HepG2 (cell line): ENCODE measurements at regions not wholly inside any gene's neighbourhood (a gene's known extent, or its start where the extent isn't known, plus 50 kb on each side); places are given as distances from the start of the nearest gene placed in this dataset.
A peak's percentile ranks its signal among the peaks of the same experiment; 100 is the strongest.

Source experiments
- AKAP8 ChIP-seq: sonication (generic); formaldehyde crosslinking; IDR thresholded peaks from 2 replicates; pipeline ENCODE4 v1.5.1; 2020; ENCODE audit warnings: mild to moderate bottlenecking, missing genetic modification reagents
- CENPT ChIP-seq: sonication (generic); formaldehyde crosslinking; IDR thresholded peaks from 2 replicates; pipeline ENCODE4 v1.8.0; 2022; ENCODE audit warnings: low read depth, mild to moderate bottlenecking, moderate library complexity, missing genetic modification reagents
- ELF3 ChIP-seq: IDR thresholded peaks from 2 replicates; pipeline ENCODE4 v1.6.1; 2016; ENCODE audit warnings: missing genetic modification reagents, missing compliant biosample characterization
- ETV5 ChIP-seq: IDR thresholded peaks from 2 replicates; pipeline ENCODE4 v1.6.1; 2018; ENCODE audit warnings: missing biosample characterization, missing genetic modification reagents, inconsistent platforms, borderline replicate concordance
- FOSL2 ChIP-seq: sonication (generic); formaldehyde crosslinking; IDR thresholded peaks from 2 replicates; pipeline ENCODE4 v1.4.0; 2020; ENCODE audit warnings: missing genetic modification reagents
- HMGXB3 ChIP-seq: sonication (generic); formaldehyde crosslinking; IDR thresholded peaks from 2 replicates; pipeline ENCODE4 v1.4.0; 2020; ENCODE audit warnings: missing genetic modification reagents, borderline replicate concordance
- HNRNPUL1 ChIP-seq: fragments of 200-400 bp; formaldehyde crosslinking; IDR thresholded peaks from 2 replicates; pipeline ENCODE4 v1.6.1; 2017; ENCODE audit warnings: low read depth, mild to moderate bottlenecking, low read length, moderate library complexity
- HOMEZ ChIP-seq: IDR thresholded peaks from 2 replicates; pipeline ENCODE4 v1.6.1; 2016; ENCODE audit warnings: low read depth
- LCORL ChIP-seq, 2 experiments: fragments of 450-650 bp in 1 of 2; sonication (generic) in 1 of 2; formaldehyde crosslinking in 1 of 2; IDR thresholded peaks; 2 replicates each; pipeline versions ENCODE4 v1.5.0 to v1.6.1; 2017 to 2020; ENCODE audit warnings: antibody characterized with exemption in 1 of 2, missing genetic modification reagents in 1 of 2
- RBM22 ChIP-seq: fragments of 200-400 bp; formaldehyde crosslinking; optimal IDR thresholded peaks from 2 replicates; pipeline ENCODE3; 2017; ENCODE audit warnings: mild to moderate bottlenecking, low read length, moderate library complexity
- SCMH1 ChIP-seq: sonication (generic); formaldehyde crosslinking; IDR thresholded peaks from 2 replicates; pipeline ENCODE4 v1.9.0; 2021; ENCODE audit warnings: missing genetic modification reagents, mild to moderate bottlenecking, borderline replicate concordance
- SP5 ChIP-seq: IDR thresholded peaks from 2 replicates; pipeline ENCODE4 v1.6.1; 2016; ENCODE audit warnings: low read depth, borderline replicate concordance
- ZBTB43 ChIP-seq: sonication (generic); formaldehyde crosslinking; conservative IDR thresholded peaks from 2 replicates; pipeline ENCODE4 v1.4.0; 2020; ENCODE audit warnings: missing genetic modification reagents
- ZIK1 ChIP-seq: sonication (generic); formaldehyde crosslinking; IDR thresholded peaks from 2 replicates; pipeline ENCODE4 v1.5.0; 2020; ENCODE audit warnings: mild to moderate bottlenecking, low read depth, missing genetic modification reagents, borderline replicate concordance
- ZNF761 ChIP-seq: sonication (generic); formaldehyde crosslinking; conservative IDR thresholded peaks from 2 replicates; pipeline ENCODE4 v1.4.0; 2020; ENCODE audit warnings: mild to moderate bottlenecking, missing genetic modification reagents
- TF ChIP-seq, protein P1 (sequence below): sonication (generic); formaldehyde crosslinking; IDR thresholded peaks from 2 replicates; pipeline ENCODE4 v1.4.0; 2020; ENCODE audit warnings: missing genetic modification reagents
- TF ChIP-seq, protein P2 (sequence below): sonication (generic); formaldehyde crosslinking; IDR thresholded peaks from 2 replicates; pipeline ENCODE4 v1.5.0; 2020; ENCODE audit warnings: mild to moderate bottlenecking, low read depth, missing genetic modification reagents, borderline replicate concordance

- TF ChIP-seq HMGXB3 (CRISPR knock-in tag) = no peak
- no peak for TF ChIP-seq LCORL (IDR thresholded peaks at IDR 0.05)
- TF ChIP-seq LCORL (CRISPR knock-in tag; IDR thresholded peaks at IDR 0.05) = no peak
- TF ChIP-seq SCMH1 (CRISPR knock-in tag) = no peak
- TF ChIP-seq FOSL2 (CRISPR knock-in tag) = no peak
- TF ChIP-seq, protein P1, sequence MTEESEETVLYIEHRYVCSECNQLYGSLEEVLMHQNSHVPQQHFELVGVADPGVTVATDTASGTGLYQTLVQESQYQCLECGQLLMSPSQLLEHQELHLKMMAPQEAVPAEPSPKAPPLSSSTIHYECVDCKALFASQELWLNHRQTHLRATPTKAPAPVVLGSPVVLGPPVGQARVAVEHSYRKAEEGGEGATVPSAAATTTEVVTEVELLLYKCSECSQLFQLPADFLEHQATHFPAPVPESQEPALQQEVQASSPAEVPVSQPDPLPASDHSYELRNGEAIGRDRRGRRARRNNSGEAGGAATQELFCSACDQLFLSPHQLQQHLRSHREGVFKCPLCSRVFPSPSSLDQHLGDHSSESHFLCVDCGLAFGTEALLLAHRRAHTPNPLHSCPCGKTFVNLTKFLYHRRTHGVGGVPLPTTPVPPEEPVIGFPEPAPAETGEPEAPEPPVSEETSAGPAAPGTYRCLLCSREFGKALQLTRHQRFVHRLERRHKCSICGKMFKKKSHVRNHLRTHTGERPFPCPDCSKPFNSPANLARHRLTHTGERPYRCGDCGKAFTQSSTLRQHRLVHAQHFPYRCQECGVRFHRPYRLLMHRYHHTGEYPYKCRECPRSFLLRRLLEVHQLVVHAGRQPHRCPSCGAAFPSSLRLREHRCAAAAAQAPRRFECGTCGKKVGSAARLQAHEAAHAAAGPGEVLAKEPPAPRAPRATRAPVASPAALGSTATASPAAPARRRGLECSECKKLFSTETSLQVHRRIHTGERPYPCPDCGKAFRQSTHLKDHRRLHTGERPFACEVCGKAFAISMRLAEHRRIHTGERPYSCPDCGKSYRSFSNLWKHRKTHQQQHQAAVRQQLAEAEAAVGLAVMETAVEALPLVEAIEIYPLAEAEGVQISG (CRISPR knock-in tag) = no peak
- no peak for TF ChIP-seq AKAP8
- no peak for TF ChIP-seq HNRNPUL1
- TF ChIP-seq HOMEZ (CRISPR knock-in tag) = peak; percentile 31; the same call in 1 of the 2 replicates
- TF ChIP-seq ZIK1 (CRISPR knock-in tag) = no peak
- TF ChIP-seq CENPT (CRISPR knock-in tag) = no peak
- no peak for TF ChIP-seq RBM22
- peak; percentile 47; the same call in 1 of the 2 replicates for TF ChIP-seq ELF3 (CRISPR knock-in tag)
- TF ChIP-seq ZBTB43 (CRISPR knock-in tag) = no peak
- TF ChIP-seq ETV5 (CRISPR knock-in tag) = peak; percentile 81
- TF ChIP-seq, protein P2, sequence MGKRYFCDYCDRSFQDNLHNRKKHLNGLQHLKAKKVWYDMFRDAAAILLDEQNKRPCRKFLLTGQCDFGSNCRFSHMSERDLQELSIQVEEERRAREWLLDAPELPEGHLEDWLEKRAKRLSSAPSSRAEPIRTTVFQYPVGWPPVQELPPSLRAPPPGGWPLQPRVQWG (CRISPR knock-in tag) = no peak
- TF ChIP-seq ZNF761 (CRISPR knock-in tag) = no peak
- no peak for TF ChIP-seq SP5 (CRISPR knock-in tag)
These were observed 496.7 kb downstream of the SPRY1 start (continued) for GRCh38 chr4:123893011-123893981.
